ENCODE measurements at regions not wholly inside any gene's neighbourhood (a gene's known extent, or its start where the extent isn't known, plus 50 kb on each side); places are given as distances from the start of the nearest gene placed in this dataset.

- CTCF ChIA-PET, result no interaction called here
- no peak for DNase-seq (ENCODE audit: low spot score)
- ATAC-seq, result no peak
- H3K4me1 Mint-ChIP-seq, result no peaks in the 10 kb centered on the region
- H3K4me3 Mint-ChIP-seq, result no peak overlapping the region
- POLR2A ChIA-PET, result no interaction called here
- peaks cover 7% of the 10 kb centered on the region for H3K36me3 Mint-ChIP-seq
- peaks cover 11% of the 10 kb centered on the region for H3K9me3 Mint-ChIP-seq
- H3K27ac Mint-ChIP-seq, result no peak overlapping the region
- TF ChIP-seq RORB (CRISPR knock-in tag; IDR thresholded peaks at IDR 0.05) (no peak), FOXJ3 (CRISPR knock-in tag; IDR thresholded peaks at IDR 0.05; ENCODE audit: borderline replicate concordance) (no peak), NFATC4 (CRISPR knock-in tag; IDR thresholded peaks at IDR 0.05) (no peak), NFYB (CRISPR knock-in tag; conservative IDR thresholded peaks at IDR 0.05; ENCODE audit: low read depth) (no peak), RELA (CRISPR knock-in tag; IDR thresholded peaks at IDR 0.05; ENCODE audit: borderline replicate concordance) (no peak), KAT7 (CRISPR knock-in tag; IDR thresholded peaks at IDR 0.05; ENCODE audit: borderline replicate concordance) (no peak), CREM (CRISPR knock-in tag; IDR thresholded peaks at IDR 0.05) (no peak), ZNF416 (CRISPR knock-in tag; IDR thresholded peaks at IDR 0.05) (no peak), AFF4 (CRISPR knock-in tag; IDR thresholded peaks at IDR 0.05; ENCODE audit: borderline replicate concordance) (no peak)
- H3K27me3 Mint-ChIP-seq (ENCODE audit: low read depth), result no peaks in the 10 kb centered on the region
These were observed 91.7 kb upstream of the CHMP2B start for GRCh38 chr3:87135412-87135811.

GRCh38 chr3:87132801-87133200 is 94.3 kb upstream of the CHMP2B start:
- Mint-ChIP-seq H3K9me3 (no peaks in the 10 kb centered on the region), H3K4me1 (no peaks in the 10 kb centered on the region), H3K4me3 (no peak overlapping the region), H3K27me3 (ENCODE audit: low read depth) (no peaks in the 10 kb centered on the region), H3K27ac (no peak overlapping the region), H3K36me3 (no peaks in the 10 kb centered on the region)
- ATAC-seq, result no peak
- POLR2A ChIA-PET, result no interaction called here
- CTCF ChIA-PET, result no interaction called here
- DNase-seq (ENCODE audit: low spot score), result no peak
- TF ChIP-seq GRHL2 (CRISPR knock-in tag; IDR thresholded peaks at IDR 0.05; ENCODE audit: insufficient replicate concordance, severe bottlenecking), result no peak
- TF ChIP-seq FOXP1 (CRISPR knock-in tag; IDR thresholded peaks at IDR 0.05; ENCODE audit: borderline replicate concordance), result no peak
- no peak for TF ChIP-seq ATF1 (CRISPR knock-in tag; IDR thresholded peaks at IDR 0.05)
- no peak for TF ChIP-seq ELF4 (CRISPR knock-in tag; IDR thresholded peaks at IDR 0.05; ENCODE audit: low read depth)
- TF ChIP-seq CDX4 (CRISPR knock-in tag; IDR thresholded peaks at IDR 0.05; ENCODE audit: borderline replicate concordance), result no peak
- no peak for TF ChIP-seq GTF2I (CRISPR knock-in tag; conservative IDR thresholded peaks at IDR 0.05)
- TF ChIP-seq CTCF (IDR thresholded peaks at IDR 0.05), result no peak
- no peak for TF ChIP-seq CREM (CRISPR knock-in tag; IDR thresholded peaks at IDR 0.05)
- TF ChIP-seq, protein P1, sequence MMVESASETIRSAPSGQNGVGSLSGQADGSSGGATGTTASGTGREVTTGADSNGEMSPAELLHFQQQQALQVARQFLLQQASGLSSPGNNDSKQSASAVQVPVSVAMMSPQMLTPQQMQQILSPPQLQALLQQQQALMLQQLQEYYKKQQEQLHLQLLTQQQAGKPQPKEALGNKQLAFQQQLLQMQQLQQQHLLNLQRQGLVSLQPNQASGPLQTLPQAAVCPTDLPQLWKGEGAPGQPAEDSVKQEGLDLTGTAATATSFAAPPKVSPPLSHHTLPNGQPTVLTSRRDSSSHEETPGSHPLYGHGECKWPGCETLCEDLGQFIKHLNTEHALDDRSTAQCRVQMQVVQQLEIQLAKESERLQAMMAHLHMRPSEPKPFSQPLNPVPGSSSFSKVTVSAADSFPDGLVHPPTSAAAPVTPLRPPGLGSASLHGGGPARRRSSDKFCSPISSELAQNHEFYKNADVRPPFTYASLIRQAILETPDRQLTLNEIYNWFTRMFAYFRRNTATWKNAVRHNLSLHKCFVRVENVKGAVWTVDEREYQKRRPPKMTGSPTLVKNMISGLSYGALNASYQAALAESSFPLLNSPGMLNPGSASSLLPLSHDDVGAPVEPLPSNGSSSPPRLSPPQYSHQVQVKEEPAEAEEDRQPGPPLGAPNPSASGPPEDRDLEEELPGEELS (CRISPR knock-in tag; IDR thresholded peaks at IDR 0.05), result no peak
- no peak for TF ChIP-seq JAZF1 (CRISPR knock-in tag; IDR thresholded peaks at IDR 0.05)
- TF ChIP-seq ZNF425 (CRISPR knock-in tag; conservative IDR thresholded peaks at IDR 0.05), result no peak
- TF ChIP-seq, protein P2, sequence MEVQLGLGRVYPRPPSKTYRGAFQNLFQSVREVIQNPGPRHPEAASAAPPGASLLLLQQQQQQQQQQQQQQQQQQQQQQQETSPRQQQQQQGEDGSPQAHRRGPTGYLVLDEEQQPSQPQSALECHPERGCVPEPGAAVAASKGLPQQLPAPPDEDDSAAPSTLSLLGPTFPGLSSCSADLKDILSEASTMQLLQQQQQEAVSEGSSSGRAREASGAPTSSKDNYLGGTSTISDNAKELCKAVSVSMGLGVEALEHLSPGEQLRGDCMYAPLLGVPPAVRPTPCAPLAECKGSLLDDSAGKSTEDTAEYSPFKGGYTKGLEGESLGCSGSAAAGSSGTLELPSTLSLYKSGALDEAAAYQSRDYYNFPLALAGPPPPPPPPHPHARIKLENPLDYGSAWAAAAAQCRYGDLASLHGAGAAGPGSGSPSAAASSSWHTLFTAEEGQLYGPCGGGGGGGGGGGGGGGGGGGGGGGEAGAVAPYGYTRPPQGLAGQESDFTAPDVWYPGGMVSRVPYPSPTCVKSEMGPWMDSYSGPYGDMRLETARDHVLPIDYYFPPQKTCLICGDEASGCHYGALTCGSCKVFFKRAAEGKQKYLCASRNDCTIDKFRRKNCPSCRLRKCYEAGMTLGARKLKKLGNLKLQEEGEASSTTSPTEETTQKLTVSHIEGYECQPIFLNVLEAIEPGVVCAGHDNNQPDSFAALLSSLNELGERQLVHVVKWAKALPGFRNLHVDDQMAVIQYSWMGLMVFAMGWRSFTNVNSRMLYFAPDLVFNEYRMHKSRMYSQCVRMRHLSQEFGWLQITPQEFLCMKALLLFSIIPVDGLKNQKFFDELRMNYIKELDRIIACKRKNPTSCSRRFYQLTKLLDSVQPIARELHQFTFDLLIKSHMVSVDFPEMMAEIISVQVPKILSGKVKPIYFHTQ (CRISPR knock-in tag; IDR thresholded peaks at IDR 0.05), result no peak
- TF ChIP-seq NR2C2 (CRISPR knock-in tag; IDR thresholded peaks at IDR 0.05), result no peak
- no peak for TF ChIP-seq NR3C1 (CRISPR knock-in tag; conservative IDR thresholded peaks at IDR 0.05; ENCODE audit: low read depth)
